DMS 273 (cell line): ENCODE measurements at regions not wholly inside any gene's neighbourhood (a gene's known extent, or its start where the extent isn't known, plus 50 kb on each side); places are given as distances from the start of the nearest gene placed in this dataset.
"Not testable (repeated sequence)": the region's sequence is repeated elsewhere in the genome, so short reads cannot be mapped to it uniquely, and the experiment has no call there.

Experiments
- DNase-seq: peaks from one replicate; lab custom pipeline; 2025; ENCODE audit not compliant: unreplicated experiment; lab: John Stamatoyannopoulos, UW

- DNase-seq, result no peak
Measured at GRCh38 chr2:242043538-242044312, 174.2 kb downstream of the RTP5 start.

GRCh38 chr2:242044313-242044590 is 174.7 kb downstream of the RTP5 start:
- DNase-seq, result no peak

GRCh38 chr2:242045596-242046144 is 176.1 kb downstream of the RTP5 start:
- not testable (repeated sequence) for DNase-seq

GRCh38 chr2:242046206-242046826 is 176.8 kb downstream of the RTP5 start:
- DNase-seq, result no peak

GRCh38 chr2:242047963-242048362 is 178.4 kb downstream of the RTP5 start:
- no peak for DNase-seq

GRCh38 chr2:242048479-242048878 is 178.9 kb downstream of the RTP5 start:
- DNase-seq, result no peak

- DNase-seq, result not testable (repeated sequence)
Measured at GRCh38 chr2:242049492-242049891, 180.0 kb downstream of the RTP5 start.

GRCh38 chr2:242051463-242051862 is 181.9 kb downstream of the RTP5 start:
- DNase-seq, result no peak

- DNase-seq, result no peak
Measured at GRCh38 chr2:242052421-242052820, 182.9 kb downstream of the RTP5 start.

- no peak for DNase-seq
Measured at GRCh38 chr2:242053921-242054320, 184.4 kb downstream of the RTP5 start.

- no peak for DNase-seq
Measured at GRCh38 chr2:242054406-242054805, 184.9 kb downstream of the RTP5 start.

GRCh38 chr2:242054881-242055801 is 185.6 kb downstream of the RTP5 start:
- no peak for DNase-seq

- DNase-seq, result no peak
Measured at GRCh38 chr2:242056026-242056425, 186.5 kb downstream of the RTP5 start.

GRCh38 chr2:242056785-242057184 is 187.3 kb downstream of the RTP5 start:
- DNase-seq, result no peak

- no peak for DNase-seq
Measured at GRCh38 chr2:242057379-242058040, 188.0 kb downstream of the RTP5 start.

- no peak for DNase-seq
Measured at GRCh38 chr2:242058116-242058680, 188.7 kb downstream of the RTP5 start.

- DNase-seq, result no peak
Measured at GRCh38 chr2:242059566-242059965, 190.0 kb downstream of the RTP5 start.

- DNase-seq, result no peak
Measured at GRCh38 chr2:242060212-242060835, 190.8 kb downstream of the RTP5 start.

- DNase-seq, result not testable (repeated sequence)
Measured at GRCh38 chr2:242061930-242062329, 192.4 kb downstream of the RTP5 start.

GRCh38 chr2:242063436-242063835 is 193.9 kb downstream of the RTP5 start:
- no peak for DNase-seq
